GM19468 (cell line): ENCODE measurements at regions not wholly inside any gene's neighbourhood (a gene's known extent, or its start where the extent isn't known, plus 50 kb on each side); places are given as distances from the start of the nearest gene placed in this dataset.
"Not testable (repeated sequence)": the region's sequence is repeated elsewhere in the genome, so short reads cannot be mapped to it uniquely, and the experiment has no call there.

Experiments used
- ATAC-seq: cut with Tn5 transposase; IDR thresholded peaks from one replicate; pipeline ENCODE4 v1.9.1; 2021; ENCODE audit warnings: mild to moderate bottlenecking, moderate library complexity, moderate number of reproducible peaks; ENCODE audit not compliant: unreplicated experiment; ENCODE audit errors: extremely low read depth

DNA sequence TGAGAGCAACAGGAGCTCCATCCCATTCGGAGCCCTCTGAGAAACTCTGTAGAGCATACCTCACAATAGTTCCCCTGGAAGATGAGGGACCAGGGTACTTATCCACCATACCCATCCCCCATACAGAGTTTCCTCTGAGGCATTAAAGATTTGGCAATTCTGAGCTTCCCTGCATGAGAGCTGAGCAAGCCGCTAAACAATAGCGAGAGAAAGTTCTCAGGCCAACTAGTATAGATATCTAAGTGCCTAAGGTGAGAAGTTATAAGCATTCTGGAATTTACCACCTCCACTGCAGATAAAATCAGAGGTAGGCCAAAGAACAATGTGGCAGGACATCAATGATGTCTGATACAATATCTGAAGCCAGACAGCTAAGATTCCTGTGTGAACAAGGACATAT, 129.1 kb upstream of the MBNL1 start:
- no peak for ATAC-seq

DNA sequence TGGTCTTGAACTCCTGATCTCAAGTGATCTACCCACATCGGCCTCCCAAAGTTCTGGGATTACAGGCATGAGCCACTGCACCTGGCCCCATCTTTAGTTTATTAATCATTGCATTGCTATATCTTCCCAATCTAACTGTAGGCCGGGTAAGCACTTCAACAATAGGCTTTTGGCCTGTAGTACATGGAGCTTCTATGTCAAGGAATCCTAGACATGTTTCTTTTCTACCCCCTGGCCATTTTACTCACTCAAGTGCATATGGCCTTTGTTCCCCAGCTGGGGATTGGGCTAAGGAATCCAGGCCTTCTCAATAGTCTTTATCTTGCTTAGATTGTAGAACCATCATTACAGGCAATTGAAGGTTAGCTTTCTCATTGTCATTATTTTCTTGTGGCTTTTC, 122.3 kb upstream of the MBNL1 start:
- no peak for ATAC-seq

DNA sequence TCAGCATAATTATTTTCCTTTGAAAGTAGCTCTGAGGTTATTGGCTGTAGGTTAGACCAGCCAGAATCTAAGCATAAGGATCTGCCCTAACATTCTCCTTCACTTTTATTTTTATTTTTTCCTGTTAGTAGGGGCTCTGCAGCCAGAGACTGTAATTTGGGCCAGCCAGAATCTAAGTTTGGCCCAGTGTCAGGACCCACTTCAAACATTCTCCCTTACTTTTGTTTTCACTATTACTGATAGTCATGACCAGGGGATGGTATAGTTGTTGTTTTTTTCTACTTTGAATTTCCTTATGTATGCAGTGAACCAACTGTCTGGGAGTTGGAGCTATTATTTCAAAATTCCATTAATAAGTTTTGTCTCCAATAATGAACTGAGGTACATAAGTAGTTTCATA, 121.0 kb upstream of the MBNL1 start:
- ATAC-seq, result no peak

DNA sequence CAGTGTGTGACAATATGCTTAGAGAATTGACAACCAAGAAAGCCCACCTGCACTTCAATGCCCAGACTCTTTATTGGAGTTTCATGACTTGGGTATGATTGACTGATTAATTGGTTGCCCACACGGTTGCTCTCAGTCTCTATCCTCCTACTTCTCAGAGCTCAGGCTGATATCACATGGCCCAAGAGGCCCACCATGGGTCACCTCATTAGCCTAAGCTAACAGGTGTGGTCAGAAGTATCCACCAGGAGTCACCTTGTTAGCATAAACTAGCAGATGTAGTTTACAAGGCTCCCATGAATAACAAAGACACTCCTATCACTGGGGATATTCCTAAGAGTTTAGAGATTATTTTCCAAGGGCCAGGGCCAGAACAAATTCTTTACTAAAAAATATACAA, 120.2 kb upstream of the MBNL1 start:
- ATAC-seq, result no peak

DNA sequence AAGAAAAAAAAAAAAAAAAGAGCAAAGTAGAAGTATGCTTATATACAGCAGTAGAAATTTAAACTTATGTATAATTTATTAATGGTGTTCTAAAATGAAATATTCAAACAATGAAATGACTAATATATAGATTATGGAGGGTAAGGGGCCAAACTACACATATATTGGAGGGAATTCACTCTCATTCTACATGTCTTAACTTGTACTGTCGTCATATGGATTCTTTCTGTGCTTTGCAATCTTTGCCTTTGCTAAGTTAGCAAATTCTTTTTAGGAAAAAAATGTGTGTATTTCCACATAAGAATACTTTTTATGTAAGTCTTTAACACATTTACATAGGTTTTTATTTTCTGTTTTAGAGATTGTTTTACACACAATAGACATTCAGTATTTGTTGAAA, 118.9 kb upstream of the MBNL1 start:
- no peak for ATAC-seq

DNA sequence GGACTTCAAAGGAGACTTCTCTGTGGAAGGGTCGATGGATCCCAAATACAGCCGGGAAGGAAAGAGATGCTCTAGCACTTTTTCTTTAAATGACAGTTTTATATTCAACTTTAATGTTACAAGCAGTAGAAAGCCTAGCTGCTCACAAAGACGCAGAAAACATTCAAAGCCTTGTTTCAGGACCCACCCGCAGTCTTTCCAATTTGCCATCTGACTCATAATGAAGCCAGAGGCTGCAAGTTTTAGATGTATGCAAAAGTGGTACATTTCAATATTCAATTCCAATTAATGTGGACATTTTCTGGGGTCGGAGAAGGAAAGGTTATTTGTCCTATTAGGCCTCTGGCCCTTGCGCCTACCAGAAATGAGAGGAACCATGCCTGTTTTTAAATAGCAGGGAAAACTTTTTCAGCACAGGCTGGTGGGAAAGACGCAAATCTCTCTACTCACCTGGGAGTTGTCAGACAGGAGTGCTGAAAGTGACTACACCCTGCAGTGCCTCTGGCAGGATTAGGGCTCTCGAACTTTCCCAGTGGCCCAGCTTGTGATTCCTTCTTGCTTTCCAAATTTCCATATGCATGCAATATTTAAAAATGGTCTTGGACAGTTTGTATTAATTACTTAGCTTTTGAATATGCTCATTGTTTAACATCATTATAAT, 117.4 kb upstream of the MBNL1 start:
- ATAC-seq, result no peak

DNA sequence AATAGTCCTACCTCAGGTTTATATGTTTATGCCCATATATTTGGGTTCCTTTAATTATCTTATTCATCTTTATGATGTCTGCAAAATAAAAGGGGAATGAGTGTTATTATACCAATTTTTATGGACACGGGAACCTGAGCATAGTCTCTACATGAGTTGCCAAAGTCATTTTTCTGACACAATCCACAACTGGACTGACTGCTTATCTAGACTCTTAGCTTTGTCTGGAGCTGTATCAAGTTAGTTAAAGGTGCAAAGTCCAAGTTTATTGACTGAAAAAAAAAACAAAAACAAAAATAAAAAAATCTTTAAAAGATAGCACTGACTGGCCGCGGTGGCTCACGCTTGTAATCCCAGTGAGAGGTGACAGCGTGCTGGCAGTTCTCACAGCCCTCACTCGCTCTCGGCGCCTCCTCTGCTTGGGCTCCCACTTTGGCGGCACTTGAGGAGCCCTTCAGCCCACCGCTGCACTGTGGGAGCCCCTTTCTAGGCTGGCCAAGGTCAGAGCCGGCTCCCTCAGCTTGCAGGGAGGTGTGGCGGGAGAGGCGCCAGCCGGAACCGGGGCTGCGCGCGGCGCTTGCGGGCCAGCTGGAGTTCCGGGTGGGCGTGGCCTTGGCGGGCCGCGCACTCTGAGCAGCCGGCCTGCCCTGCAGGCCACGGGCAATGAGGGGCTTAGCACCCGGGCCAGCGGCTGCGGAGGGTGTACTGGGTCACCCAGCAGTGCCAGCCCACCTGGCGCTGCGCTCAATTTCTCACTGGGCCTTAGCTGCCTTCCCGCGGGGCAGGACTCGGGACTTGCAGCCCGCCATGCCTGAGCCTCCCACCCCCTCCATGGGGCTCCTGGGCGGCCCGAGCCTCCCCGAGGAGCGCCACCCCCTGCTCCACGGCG, 116.6 kb upstream of the MBNL1 start:
- ATAC-seq, result not testable (repeated sequence)

DNA sequence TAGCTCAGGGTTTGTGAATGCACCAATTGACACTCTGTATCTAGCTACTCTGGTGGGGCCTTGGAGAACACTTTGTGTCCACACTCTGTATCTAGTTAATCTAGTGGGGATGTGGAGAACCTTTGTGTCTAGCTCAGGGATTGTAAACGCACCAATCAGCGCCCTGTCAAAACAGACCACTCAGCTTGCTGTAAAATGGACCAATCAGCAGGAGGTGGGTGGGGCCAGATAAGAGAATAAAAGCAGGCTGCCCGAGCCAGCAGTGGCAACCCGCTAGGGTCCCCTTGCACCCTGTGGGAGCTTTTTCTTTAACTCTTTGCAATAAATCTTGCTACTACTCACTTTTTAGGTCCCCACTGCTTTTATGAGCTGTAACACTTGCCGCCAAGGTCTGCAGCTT, 115.6 kb upstream of the MBNL1 start:
- ATAC-seq, result not testable (repeated sequence)

DNA sequence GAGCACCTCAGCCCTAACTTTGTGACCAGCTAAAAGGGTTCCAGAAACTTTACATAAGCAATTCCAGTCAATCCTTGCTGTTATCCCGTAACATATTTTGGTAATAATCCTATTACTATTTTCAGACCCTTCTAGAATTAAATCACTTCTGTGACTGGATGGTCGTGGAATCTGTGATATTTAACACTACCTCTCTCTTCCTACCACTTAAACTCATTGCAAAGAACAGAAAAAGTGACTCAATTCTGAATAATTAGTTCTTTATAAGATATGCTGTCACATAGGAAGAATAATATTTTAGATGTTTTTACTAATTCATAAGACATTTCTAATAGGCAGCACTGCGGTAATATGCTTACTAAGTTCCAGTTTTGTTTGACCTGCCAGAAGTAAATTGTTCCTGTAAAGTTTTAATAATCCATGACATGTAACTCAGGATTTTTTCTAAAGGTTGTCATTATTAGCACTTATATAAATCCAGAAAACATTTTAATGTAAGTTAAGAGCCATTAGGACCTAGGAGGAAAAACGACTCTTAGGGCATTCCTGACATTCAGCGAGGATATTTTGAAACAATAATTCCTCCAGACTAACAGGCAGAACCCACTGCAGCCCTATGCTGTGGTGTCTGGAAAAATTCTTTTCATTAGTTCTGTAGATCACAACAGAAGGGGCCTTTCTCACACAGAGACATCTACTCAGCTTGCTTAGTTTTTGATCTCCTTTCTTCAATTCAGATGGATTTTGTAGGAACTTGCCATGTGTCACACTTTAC, 113.3 kb upstream of the MBNL1 start:
- ATAC-seq, result no peak

DNA sequence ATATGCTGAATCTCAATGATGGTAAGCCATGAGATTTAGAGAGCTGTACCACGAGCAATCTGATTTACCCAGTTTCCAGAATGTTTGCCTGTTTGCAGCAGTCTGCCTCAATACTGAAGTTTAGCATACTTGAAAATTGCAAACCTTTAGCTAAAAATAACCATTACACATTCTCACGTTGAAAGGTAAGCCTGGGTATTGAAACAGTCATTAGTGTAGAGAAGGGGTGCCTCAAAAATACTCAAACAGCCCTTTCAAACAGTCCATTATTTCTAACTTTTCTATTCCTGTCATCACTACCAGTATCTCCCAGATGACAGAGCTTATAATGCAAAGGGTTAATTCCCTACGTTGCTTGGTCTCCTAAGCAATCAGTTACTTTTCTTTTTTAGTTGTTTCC, 111.8 kb upstream of the MBNL1 start:
- no peak for ATAC-seq

DNA sequence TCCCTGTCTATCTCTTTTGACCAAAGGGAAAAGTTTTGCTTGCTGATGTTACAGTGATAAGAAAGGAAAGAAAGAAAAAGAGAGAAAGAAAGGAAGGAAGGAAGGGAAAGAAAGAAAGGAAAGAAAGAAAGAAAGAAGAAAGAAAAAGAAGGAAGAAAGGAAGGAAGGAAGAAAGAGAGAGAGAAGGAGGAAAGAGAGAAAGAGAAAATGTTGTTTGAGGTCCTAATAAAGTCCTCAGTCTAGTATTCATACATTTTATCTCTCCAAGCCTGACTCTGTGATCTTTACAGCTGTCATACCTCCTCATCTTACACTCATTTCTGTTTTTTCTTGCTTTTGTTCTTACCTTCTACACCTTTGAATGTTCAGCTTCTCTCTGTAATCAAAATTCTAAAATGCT, 111.4 kb upstream of the MBNL1 start:
- no peak for ATAC-seq

DNA sequence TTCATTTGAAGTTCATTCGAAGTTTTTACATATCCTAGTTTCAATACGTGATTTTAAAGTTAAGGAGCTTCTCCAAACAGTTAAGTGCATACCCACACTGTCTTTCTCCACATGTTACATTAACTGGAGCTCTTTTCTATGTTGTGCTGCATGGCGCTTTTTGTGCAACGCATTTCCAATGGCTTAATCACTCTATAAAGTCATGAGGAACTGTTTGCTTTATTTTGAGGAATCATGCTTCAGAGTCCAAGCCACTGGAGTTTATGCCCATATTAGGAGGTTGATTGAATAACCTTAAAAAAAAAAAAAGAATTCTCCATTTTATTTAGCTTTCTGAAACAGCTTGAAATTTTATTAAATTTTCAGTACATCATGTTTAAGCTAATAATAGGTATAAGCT, 109.4 kb upstream of the MBNL1 start:
- no peak for ATAC-seq

DNA sequence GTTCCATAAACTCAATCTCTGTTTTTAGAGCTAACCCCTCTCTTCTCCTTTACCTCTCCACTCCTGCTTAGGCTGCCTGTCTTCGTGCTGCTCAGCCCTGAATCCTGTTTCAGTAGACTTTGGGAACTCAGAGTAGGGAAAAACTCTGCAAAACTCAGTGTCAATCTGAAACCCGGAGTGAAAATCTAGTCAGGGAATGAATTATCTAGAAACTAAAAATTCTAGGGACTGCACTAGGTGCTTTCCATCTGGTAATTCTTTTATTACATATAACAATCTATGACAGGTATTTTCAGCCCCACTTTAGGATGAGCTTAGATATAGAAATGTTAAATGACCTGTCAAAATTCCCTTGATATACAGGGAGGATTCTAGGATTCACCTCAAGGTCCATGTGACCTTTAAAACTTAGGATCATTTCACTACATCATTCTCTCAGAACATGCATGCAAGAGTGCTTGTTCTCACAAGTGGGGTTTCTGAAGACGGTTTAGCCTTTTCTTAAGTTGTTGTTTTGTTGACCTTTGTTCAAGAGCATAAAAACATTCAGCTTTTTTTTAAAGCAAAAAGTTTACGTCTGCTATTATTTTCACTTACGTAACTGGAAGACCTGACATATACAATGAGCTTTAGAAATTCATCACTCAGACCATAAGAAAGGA, 108.2 kb upstream of the MBNL1 start:
- ATAC-seq, result no peak

DNA sequence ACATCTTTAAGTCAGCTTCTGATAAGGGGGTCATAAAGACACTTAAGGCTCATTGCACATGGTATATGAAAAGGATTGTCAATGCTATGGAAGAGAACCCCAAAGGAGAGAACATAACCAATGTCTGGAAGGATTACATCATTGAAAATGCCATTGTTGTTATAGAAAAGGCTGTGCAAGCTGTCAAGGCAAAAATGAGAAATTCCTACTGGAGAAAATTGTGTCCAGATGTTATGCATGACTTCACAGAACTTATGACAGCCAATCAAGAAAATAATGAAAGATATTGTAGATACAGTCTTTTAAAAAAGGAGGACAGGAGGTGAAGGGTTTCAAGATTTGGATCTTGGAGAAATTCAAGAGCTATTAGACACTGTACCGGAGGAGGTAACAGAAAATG, 96.3 kb upstream of the MBNL1 start:
- no peak for ATAC-seq

DNA sequence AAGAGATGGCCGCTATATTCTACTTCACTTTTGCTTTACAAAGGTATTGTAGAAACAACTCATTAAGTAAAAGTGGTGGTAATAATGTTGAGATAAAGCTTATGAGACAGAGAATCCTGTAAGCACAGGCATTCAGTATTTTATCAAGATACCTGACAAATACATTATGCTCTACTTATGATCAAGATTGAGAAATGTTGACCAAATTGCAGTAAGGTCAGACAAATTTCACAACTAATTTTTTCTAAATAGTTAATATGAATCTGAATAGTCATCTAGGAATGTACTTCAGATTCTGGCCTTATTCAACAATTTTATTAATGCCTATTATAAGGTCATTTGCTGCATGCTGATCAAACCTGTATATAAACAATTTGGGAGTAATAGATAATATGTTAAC, 95.1 kb upstream of the MBNL1 start:
- no peak for ATAC-seq

DNA sequence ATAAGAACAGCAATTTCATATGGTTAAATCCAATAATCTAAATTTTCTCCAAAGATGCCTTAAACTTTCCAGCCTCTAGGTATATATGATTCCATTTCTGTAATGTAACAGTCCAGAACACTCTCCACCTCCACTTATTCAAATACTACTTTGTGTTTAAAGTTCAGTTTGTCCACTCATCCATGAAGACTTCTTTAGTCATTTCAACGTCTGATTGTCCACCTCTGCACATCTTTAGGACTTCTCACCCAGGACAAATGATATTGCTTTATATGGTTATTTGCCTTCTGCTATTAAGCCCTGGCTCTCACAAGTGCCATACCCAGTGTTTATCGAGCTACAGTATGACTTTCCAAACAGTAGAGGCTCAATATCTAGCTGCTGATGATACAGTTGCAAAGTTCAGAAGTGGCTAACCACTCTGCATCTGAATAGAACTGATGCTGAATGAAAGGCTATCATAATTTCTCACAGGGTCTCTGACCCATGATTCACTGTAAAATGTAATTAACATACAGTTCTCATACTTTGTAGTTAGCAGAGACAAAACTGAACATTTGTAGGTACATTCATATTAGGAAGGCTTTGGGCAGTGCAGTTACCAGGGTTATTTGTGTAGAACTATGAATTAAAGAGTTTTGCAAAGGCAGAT, 93.7 kb upstream of the MBNL1 start:
- ATAC-seq, result no peak

DNA sequence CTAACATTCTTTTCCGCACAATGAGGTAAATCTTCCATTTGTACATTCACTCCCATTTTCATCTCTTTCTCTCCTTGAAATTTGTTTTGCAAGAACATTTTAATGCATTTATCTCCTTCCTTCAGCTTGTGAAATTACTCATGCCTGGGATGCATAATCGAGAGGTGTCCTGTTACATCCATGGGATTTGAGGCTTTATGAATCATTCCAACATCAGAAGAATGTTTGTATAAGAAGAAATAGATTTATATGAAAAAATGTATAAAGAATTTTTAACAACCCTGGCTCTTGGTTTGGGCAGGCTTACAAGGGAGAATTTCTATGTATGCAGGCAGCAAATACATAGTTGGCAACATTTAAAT, 93.2 kb upstream of the MBNL1 start:
- ATAC-seq, result no peak

DNA sequence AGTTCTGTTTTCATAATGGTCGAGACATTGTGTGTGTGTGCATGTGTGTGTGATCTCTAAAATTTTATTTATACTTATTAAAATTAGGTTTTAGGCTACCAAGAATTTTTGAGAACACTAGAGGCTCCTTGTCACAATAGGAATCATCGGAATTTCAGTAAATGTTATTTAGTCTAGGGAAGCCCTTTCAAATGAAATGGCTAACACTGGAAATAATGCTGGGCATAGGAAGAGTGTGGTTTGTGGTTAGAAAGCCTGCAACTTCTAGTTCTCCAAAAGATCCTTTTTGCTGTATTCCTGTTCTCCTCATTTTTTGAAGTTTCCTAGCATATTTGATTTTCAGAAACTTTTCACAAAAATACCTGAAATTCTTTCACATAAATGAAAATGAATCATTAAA, 92.5 kb upstream of the MBNL1 start:
- no peak for ATAC-seq

DNA sequence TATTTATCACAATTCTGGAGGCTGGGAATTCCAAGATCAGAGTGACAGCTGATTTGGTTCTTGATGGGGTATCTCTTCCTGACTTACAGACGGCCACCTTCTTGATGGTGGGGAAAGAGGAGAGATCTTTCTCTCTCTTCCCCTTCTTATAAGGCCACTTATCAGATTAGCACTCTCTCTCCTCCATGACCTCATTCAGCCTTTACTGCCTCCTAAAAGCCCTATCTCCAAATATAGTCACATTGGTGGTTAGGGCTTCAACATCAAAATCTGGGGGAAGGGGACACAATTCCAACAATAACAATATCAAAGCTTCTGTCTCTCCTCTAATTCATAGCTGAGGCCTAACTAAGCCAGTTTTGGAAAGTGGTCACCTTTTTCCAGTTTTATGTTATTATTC, 91.7 kb upstream of the MBNL1 start:
- no peak for ATAC-seq

DNA sequence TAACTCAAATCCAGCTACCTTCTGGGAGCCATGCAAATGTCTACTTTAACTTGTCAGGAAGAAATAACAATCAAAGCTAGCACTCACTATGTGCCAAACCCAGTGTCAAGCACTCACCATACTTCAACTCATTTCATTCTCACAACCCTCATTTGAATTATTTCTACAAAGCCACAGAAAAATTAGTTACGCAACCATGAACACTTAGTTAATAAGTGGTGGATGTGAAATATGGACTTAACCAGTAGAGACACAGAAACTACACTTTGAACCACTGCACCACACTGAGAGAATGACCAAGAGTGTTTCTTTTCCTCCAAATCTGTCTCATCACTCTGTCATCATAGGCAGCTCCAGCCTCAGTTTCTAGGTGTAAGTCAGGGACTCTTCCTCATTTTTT, 91.0 kb upstream of the MBNL1 start:
- ATAC-seq, result peak; percentile 84
